ENCODE measurements at regions not wholly inside any gene's neighbourhood (a gene's known extent, or its start where the extent isn't known, plus 50 kb on each side); places are given as distances from the start of the nearest gene placed in this dataset.

DNA sequence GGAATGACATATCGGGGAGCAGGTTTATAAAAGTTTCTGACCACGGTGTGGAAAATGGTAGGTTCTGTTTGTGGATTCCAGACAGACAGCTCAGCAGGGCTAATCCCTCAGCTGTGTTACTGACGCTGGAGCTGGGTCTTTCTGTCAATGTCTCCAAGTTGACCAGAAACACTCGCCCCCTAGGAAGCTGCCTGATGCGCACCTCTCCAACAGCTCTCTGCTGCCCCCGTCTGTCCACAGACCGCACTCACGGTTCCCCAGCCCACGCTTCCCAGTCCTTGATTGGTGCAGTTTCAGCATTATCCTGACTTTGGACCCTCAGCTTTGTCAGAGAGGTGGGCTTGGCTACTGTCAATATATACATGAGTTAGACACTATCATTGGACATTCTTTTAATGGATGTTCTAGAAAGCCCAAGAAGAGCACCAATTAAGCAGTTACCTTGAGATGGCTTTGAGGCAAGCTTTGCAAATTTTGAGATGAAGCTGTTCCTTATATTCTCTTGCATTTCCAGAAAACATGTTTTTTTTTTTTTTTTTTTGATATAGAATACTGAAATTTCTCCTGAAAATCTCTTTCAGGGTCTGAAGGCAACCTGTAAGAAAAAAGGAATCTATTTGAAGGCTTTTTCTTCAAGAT lies 98.9 kb upstream of the TBC1D5 start:
- peak; percentile 86 to 95 (median 92) for TF ChIP-seq CTCF (IDR thresholded peaks at IDR 0.05)
- no peak for TF ChIP-seq POLR2A (IDR thresholded peaks at IDR 0.05)
- TF ChIP-seq POLR2AphosphoS5 (IDR thresholded peaks at IDR 0.05): no peak
